HL-60/S4 treated with retinoic acid at 250 ng/mL for 4 days and 3 days (cell line): ENCODE measurements at regions not wholly inside any gene's neighbourhood (a gene's known extent, or its start where the extent isn't known, plus 50 kb on each side); places are given as distances from the start of the nearest gene placed in this dataset.

Source experiments
- in situ Hi-C: fragments of 300-500 bp; cut with MboI; formaldehyde crosslinking; loops from 2 replicates; pipeline ENCODE4 v1.7.0; 2022; ENCODE audit warnings: low sequenced_read_pairs

DNA sequence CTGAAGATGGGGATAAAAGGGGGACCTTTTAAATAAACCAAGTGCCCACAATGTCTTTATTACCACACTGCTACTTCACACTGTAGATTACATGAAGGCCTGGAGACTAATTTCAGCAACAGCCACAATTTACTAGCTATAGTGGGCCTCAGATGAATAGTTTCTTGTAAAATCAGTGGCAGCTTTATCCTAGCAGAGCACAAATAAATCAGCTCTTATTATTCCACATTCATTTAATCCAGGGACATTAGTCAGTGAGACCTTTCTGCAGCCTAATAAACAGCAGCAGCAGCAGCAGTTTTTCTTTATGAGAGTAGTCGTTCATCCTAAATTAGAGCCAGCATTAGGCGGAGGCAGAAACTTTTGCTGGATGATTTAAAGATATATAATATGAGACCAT lies 542.3 kb downstream of the PSAT1 start:
- in situ Hi-C loops: no loop called here

- in situ Hi-C loops: no loop called here
Observed at GRCh38 chr9:78848061-78848460, 551.1 kb downstream of the PSAT1 start.

GRCh38 chr9:78856144-78856543 lies 559.2 kb downstream of the PSAT1 start:
- in situ Hi-C loops: no loop called here

DNA sequence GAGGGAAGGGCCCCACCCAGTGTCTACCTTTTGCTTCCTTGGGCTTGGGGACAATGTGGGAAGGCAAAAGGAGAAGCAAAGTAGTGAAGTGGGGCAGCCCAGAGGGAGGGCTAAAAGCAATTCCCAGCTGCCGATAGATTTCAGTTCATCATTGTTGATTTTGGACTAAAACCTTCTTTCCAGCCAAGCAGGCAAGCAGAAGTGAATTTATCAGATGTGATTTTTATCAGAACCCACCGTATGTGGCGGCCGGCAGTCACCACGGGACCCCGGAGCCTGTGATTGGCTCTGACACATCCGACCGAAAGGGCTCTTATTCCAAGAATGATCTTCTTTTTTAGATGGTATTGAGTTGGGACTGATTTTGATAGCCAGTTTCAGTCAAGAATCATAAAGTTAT lies 559.9 kb downstream of the PSAT1 start:
- in situ Hi-C loops: no loop called here

DNA sequence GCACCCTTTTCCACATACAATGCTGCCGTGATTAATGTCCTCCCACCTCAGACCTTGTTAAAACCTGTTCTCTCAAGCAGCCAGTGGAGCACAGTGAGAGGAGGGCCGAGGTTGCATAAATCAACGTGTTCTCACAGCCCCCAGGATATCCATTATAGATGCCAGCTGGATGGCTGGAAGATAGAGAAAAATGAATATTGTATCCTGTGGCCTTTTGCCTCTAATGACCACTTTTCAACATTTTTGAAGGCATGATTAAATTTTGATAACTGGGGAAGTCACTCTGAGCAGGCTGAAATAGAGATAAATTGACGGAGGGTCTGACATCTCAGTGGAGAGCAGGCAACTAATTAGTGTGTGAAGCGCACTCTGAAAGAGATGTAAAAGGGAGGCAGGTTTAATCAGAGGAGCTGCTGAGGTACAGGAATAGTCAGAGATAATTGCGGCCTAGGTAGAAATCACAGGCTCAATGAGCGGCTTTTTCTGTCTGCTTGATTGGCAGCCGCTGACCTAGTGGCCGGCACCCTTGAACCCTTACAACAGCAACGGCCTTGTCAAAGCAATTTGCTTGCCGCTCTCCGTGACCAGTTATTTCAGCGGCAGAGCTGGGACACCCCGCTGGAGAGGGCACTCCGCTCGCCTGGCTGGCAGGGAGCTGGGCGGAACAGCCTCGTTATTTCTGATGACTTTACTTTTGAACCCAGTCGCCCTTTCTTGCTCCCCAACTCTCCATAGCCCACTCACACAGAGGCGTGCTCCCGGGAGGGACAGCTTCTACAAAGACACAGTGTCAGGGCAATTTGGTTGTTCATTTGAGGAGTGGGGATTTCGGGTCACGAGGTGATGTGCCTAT lies 560.7 kb downstream of the PSAT1 start:
- in situ Hi-C loops: no loop called here

- in situ Hi-C loops: no loop called here
Observed at GRCh38 chr9:78858266-78858665, 561.3 kb downstream of the PSAT1 start.

- in situ Hi-C loops: no loop called here
Observed at GRCh38 chr9:78860801-78861475, 564.0 kb downstream of the PSAT1 start.

DNA sequence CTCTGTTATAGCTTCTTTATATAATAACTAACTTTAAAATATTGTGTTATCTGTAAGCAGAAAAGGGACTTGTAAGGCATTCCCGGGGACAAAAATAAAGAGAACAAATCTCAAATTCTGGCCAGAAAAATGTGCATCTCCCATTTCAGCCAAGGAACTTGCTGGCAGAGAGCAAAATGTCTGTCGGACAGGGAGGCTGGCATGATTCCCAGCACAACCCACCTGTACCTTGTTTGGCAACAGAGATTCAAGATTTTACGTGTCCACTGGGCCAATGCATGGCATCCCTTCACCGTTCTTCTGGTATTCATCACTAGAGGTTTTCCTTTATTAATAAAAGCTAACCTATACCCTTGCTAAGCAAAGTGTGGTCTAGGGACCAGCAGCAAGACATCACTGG lies 566.6 kb downstream of the PSAT1 start:
- in situ Hi-C loops: no loop called here

DNA sequence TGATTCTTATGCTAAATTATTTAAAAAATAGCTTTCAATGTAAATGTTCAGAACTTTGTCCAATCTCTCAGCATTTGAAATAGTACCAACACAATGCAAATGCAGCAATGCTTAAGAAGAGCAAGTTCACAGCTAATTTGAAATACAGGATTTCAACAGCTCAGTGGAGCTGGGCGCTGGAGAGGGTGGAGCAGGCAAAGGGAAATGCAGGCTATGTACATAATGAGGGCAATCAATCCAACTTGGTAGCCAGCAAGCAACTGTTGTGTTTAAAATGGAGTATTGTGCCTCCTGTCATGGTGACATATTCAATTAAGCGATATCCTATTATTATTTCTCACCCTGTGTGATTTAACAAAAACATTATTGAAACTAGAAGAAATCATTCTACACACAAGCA lies 568.8 kb downstream of the PSAT1 start:
- in situ Hi-C loops: no loop called here

- in situ Hi-C loops: no loop called here
Observed at GRCh38 chr9:78866207-78867132, 569.5 kb downstream of the PSAT1 start.

- in situ Hi-C loops: no loop called here
Observed at GRCh38 chr9:78871086-78871451, 574.1 kb downstream of the PSAT1 start.

DNA sequence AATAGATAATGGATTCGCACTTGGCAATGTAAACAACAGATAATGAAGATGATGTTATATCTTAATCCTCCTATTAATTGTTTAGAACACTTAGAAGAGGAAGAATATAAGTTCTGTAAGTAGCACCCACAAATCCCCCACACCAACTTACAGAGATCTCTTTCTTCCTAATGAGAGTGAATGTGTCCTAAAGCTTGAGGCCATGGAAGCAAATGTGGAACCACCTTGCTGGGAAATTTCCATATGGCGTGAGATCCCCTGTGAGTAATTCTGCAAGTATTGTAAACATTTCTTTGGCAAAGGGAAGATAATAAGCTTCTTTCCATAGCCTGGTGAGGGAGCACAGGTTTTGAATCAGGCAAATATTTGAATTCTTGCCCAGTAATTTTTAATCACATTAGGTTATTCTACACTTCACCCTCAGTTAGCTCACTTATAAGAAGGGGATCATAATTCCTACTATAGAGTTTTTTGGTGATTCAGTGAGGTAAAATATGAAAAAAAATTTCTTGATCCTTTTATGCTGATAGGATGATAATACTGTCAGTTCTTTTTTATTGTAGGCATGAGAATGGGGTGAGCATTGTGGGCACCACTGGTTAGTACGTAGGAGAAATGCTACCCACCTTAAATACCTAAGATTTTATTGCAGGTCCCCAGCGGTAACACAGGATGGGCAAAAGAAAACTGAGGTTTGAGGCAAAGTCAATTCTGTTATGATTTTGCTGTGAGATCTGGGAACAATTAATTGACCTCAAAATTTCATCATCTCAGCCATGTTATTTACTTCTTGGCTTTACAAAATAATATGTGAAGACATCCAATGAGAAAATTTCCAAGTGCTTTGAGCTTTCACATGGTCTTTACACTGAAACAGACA lies 574.8 kb downstream of the PSAT1 start:
- in situ Hi-C loops: no loop called here

GRCh38 chr9:78874061-78874460 lies 577.1 kb downstream of the PSAT1 start:
- in situ Hi-C loops: no loop called here

- in situ Hi-C loops: no loop called here
Observed at GRCh38 chr9:78879324-78880100, 582.6 kb downstream of the PSAT1 start.

DNA sequence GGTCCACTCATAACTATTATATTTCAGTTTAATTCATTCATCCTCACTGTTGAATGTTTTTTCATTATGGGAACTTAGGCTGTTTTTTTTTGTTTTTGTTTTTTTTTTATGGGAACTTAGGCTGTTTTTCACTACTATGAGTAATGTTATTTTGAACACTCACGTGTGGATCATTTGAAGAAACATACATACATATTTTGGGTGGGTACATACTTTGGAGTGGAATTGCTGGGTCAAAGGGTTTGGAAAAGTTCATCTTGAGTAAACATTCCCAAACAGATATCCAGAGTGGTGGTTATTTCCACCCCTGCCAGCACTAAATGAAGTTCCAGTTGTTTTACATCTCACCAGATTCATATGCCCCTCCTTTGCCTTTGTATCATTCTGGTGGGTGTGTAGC lies 584.4 kb downstream of the PSAT1 start:
- in situ Hi-C loops: no loop called here

- in situ Hi-C loops: no loop called here
Observed at GRCh38 chr9:78882481-78882880, 585.6 kb downstream of the PSAT1 start.

- in situ Hi-C loops: no loop called here
Observed at GRCh38 chr9:78884611-78885150, 587.8 kb downstream of the PSAT1 start.

GRCh38 chr9:78892182-78892581 lies 595.3 kb downstream of the PSAT1 start:
- in situ Hi-C loops: no loop called here

GRCh38 chr9:78892769-78893168 lies 595.8 kb downstream of the PSAT1 start:
- in situ Hi-C loops: no loop called here
